Fibroblast of pulmonary artery (primary cell): ENCODE measurements at regions not wholly inside any gene's neighbourhood (a gene's known extent, or its start where the extent isn't known, plus 50 kb on each side); places are given as distances from the start of the nearest gene placed in this dataset.
A peak's percentile ranks its signal among the peaks of the same experiment; 100 is the strongest.

Source experiments
- DNase-seq: peaks from one replicate; pipeline ENCODE4 v3.0.0-alpha.2; 2010; ENCODE audit warnings: low read depth
- H3K4me3 ChIP-seq: replicated peaks from 2 replicates; pipeline ENCODE4 v1.5.1; 2011; ENCODE audit warnings: low read depth, mild to moderate bottlenecking, control low read depth, low read length, moderate library complexity
- TF ChIP-seq, protein P1 (sequence below): IDR thresholded peaks from 2 replicates; pipeline ENCODE4 v1.5.1; 2011; ENCODE audit warnings: mild to moderate bottlenecking, control low read depth, low read length, inconsistent platforms; ENCODE audit errors: missing control alignments

DNA sequence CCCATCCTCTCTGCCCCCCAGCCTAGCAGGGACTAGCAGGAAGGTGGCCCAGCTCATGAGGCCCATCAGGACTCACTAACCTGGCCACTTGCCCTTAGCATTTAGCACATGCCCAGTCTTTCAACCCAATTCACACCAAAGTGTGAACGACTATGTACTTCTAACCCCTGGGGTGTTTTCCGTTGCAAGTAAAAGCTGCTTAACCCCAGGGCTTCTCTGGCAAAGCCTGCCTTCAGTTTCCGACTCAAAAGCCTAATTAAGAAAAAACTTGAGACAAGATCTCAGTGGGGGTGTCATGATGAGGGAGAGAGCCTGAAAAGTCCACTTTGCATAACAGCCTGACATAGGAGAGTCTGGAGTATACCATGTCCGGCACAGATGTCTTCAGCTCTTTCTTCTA is 347.8 kb downstream of the MN1 start:
- no peak for DNase-seq

DNA sequence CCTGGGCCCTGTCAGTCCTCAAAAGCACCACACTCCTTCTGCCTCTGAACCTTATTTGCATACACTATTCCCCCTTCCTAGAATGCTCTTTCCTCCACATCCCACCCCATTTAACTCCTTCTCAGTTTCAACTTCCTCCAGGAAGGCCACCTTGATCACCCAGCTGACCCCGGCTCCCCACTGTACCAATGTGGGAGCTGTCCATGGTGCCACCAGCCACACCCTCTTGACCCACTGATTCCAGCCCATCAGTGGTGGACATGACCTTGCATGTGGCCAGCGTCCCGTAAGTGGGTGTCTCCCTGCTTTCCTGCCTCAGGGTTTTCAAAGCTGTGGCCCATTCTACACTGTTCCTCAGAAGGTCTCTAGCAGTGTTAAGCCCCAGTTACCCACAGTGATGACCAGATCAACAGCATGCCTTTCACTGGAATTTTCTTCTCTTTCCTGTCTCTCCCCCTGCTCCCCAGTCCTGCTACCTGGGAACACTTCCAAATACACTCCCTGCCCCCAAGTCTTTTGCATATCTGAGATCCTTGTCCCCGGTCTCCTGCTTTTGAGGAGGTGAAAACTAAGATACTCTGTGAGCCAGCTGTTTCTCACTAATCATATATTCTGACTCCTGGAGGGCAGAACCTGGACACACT is 346.6 kb downstream of the MN1 start:
- TF ChIP-seq, protein P1, sequence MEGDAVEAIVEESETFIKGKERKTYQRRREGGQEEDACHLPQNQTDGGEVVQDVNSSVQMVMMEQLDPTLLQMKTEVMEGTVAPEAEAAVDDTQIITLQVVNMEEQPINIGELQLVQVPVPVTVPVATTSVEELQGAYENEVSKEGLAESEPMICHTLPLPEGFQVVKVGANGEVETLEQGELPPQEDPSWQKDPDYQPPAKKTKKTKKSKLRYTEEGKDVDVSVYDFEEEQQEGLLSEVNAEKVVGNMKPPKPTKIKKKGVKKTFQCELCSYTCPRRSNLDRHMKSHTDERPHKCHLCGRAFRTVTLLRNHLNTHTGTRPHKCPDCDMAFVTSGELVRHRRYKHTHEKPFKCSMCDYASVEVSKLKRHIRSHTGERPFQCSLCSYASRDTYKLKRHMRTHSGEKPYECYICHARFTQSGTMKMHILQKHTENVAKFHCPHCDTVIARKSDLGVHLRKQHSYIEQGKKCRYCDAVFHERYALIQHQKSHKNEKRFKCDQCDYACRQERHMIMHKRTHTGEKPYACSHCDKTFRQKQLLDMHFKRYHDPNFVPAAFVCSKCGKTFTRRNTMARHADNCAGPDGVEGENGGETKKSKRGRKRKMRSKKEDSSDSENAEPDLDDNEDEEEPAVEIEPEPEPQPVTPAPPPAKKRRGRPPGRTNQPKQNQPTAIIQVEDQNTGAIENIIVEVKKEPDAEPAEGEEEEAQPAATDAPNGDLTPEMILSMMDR: no peak
- no peak overlapping the region for H3K4me3 ChIP-seq
- peak; percentile 18 for DNase-seq

More for the DNA sequence above, 347.8 kb downstream of the MN1 start:
- TF ChIP-seq, protein P1: no peak
- no peak overlapping the region for H3K4me3 ChIP-seq

DNA sequence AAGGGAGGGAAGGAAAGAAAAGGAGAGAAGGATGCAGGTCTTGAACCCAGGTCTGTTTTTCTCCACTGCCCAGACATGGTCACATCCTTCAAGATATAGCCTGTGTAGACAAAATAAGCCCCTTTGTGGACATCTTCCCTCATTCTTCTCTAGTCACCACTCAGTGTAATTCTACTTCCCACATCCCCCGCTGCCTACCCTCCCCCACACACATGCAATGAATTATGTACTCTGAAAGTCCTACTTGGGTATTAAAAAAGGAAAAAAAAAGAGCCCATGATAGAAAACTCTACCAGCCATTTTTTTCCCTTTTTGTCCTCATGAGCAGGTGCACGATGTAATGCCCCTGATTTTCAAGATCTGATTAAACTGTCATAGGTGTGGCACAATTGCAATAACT is 346.0 kb downstream of the MN1 start:
- H3K4me3 ChIP-seq: no peak overlapping the region
- TF ChIP-seq, protein P1: no peak
- no peak for DNase-seq

DNA sequence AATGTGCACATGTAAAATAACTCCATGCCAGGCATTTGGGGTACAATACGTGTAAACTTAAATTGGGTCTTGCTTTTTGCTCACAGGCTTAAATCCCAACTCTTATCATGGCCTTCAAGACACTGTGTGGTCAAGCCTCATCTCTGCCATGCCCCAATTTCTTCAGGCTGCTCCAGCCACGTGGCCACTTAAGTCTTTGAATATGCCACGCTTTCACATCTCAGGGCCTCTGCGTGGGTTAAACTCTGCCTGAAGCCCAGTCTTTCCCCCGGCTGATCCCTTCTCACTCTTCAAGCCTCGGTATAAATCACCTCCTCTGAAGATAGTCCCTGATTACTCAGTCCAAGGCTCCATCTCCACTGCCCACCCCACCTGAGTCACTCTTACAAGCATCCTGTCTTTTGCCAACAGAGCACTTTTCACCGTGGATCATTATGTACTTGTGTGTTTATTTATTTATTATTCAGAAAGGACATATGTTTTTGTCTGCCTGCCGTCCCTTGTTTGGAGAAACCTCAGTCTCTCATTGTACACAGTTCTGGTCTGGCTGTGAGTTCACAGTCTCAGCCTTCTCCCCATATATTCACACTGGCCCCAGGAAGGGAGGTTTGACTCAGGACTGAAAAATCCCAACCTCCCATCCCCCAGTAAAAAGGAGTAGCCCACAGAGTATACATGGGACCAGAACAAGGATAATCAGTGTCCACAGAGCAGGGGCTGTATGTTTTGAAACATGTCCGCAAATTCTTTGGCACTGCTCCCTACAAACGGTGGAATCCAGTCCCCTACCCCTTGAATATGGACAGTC is 344.7 kb downstream of the MN1 start:
- DNase-seq: peak; percentile 83

DNA sequence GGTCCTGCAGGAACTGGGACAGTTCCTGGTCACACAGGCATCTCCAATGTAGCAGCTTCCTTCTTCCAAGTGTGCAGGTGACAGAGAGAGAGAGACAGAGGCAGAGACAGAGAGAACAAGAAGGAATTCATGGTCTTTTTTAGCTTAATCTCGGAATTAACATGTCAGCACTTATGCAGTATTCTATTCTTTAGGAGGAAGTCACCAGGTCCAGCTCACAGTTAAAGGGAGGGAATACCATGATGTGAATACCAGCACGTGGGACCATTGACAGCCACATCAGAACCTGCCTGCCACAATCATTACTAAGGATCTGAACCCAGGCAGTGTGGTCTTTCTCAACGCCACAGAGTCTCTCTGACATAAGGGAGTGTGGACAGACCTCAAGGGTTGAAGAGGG is 341.6 kb downstream of the MN1 start:
- H3K4me3 ChIP-seq: no peak overlapping the region
- TF ChIP-seq, protein P1: no peak
- no peak for DNase-seq

More for the DNA sequence above, 344.7 kb downstream of the MN1 start:
- no peak overlapping the region for H3K4me3 ChIP-seq
- TF ChIP-seq, protein P1: no peak

DNA sequence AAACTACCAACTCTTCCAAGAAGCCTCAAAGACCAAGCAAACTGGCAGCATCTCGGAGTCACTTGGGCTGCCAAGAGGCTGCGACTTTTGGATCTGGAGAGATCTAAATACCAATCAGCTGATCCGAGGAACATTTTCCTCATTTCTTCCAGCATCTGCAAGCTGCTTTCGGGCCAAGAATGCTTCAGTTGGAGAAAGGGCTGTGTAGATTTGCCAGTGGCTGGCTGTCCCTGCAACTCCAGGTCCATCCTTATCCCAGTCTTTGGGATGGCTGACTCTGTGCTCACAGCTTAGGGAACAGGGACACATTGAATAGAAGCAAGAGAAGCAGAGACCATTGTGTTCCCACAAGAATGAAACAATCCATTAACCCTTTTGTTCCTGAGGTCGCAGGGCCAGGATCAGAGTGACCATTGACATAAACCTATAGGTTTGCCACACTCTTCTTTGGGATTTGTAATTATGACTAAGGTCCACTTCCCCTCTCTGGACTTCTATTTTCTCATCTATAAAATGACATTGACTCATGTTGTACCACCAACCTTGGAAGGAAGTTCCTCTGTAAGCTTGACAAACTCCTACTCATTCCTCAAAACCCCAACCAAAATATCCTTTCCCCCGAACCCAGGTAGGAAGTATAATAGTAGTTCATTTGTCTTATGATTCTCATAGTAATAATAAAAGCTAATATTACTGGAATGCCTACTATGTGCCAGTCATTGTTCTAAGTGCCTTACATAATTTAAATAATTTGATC is 340.8 kb downstream of the MN1 start:
- TF ChIP-seq, protein P1: no peak
- peak; percentile 54 for DNase-seq
- H3K4me3 ChIP-seq: no peak overlapping the region
